H9 (cell line): ENCODE measurements at regions not wholly inside any gene's neighbourhood (a gene's known extent, or its start where the extent isn't known, plus 50 kb on each side); places are given as distances from the start of the nearest gene placed in this dataset.

Experiments
- DNase-seq: peaks from one replicate; pipeline ENCODE4 v3.0.0-alpha.2; 2017
- H2AFZ ChIP-seq: one replicate; pipeline ENCODE4 v1.6.1; 2013; ENCODE audit warnings: mild to moderate bottlenecking, low read length, control low read depth, moderate library complexity
- H2AK5ac ChIP-seq: 2 replicates; pipeline ENCODE4 v1.6.1; 2013; ENCODE audit warnings: low read length, control low read depth, mixed read lengths; ENCODE audit not compliant: insufficient read length
- H2BK120ac ChIP-seq: one replicate; pipeline ENCODE4 v1.6.1; 2013; ENCODE audit warnings: low read depth, mild to moderate bottlenecking, low read length, control low read depth, inconsistent platforms; ENCODE audit not compliant: poor library complexity, severe bottlenecking
- H2BK12ac ChIP-seq: 2 replicates; pipeline ENCODE4 v1.6.1; 2013; ENCODE audit warnings: low read length, control low read depth, mixed read lengths, low read depth; ENCODE audit not compliant: insufficient read length
- H2BK15ac ChIP-seq: 2 replicates; pipeline ENCODE4 v1.6.1; 2013; ENCODE audit warnings: low read depth, low read length, control low read depth
- H2BK20ac ChIP-seq: one replicate; pipeline ENCODE4 v1.6.1; 2013; ENCODE audit warnings: low read depth, mild to moderate bottlenecking, low read length, control low read depth, inconsistent platforms; ENCODE audit not compliant: poor library complexity, severe bottlenecking
- H2BK5ac ChIP-seq: 2 replicates; pipeline ENCODE4 v1.6.1; 2013; ENCODE audit warnings: low read length, control low read depth, mixed read lengths; ENCODE audit not compliant: insufficient read length
- H3K14ac ChIP-seq: 2 replicates; pipeline ENCODE4 v1.6.1; 2013; ENCODE audit warnings: low read length, control low read depth; ENCODE audit not compliant: insufficient read depth
- H3K18ac ChIP-seq: 2 replicates; pipeline ENCODE4 v1.6.1; 2013; ENCODE audit warnings: low read depth, mild to moderate bottlenecking, mixed read lengths, low read length, control low read depth; ENCODE audit not compliant: insufficient read length
- H3K23ac ChIP-seq: 2 replicates; pipeline ENCODE4 v1.6.1; 2013; ENCODE audit warnings: low read length, control low read depth, mixed read lengths, low read depth; ENCODE audit not compliant: insufficient read length
- H3K23me2 ChIP-seq: 2 replicates; pipeline ENCODE4 v1.6.1; 2013; ENCODE audit warnings: low read depth, mild to moderate bottlenecking, mixed read lengths, low read length, control low read depth; ENCODE audit not compliant: insufficient read length, poor library complexity, severe bottlenecking
- H3K27ac ChIP-seq: 2 replicates; pipeline ENCODE4 v1.5.1; 2013; ENCODE audit warnings: low read length, control low read depth, mixed read lengths, low read depth; ENCODE audit not compliant: insufficient read length
- H3K27me3 ChIP-seq: 2 replicates; pipeline ENCODE4 v1.6.1; 2013; ENCODE audit warnings: low read length, control low read depth, inconsistent platforms; ENCODE audit not compliant: insufficient read depth
- H3K4ac ChIP-seq: 2 replicates; pipeline ENCODE4 v1.6.1; 2013; ENCODE audit warnings: low read depth, mild to moderate bottlenecking, control low read depth, inconsistent platforms, low read length, moderate library complexity
- H3K4me1 ChIP-seq: 2 replicates; pipeline ENCODE4 v1.6.1; 2013; ENCODE audit warnings: low read length, control low read depth, inconsistent platforms; ENCODE audit not compliant: insufficient read depth
- H3K4me2 ChIP-seq: 2 replicates; pipeline ENCODE4 v1.6.1; 2013; ENCODE audit warnings: low read length, control low read depth, mixed read lengths; ENCODE audit not compliant: insufficient read length, insufficient read depth
- H3K56ac ChIP-seq: 2 replicates; pipeline ENCODE4 v1.6.1; 2013; ENCODE audit warnings: low read depth, mild to moderate bottlenecking, mixed read lengths, low read length, control low read depth; ENCODE audit not compliant: insufficient read length
- H3K79me1 ChIP-seq: 2 replicates; pipeline ENCODE4 v1.6.1; 2013; ENCODE audit warnings: low read depth, mild to moderate bottlenecking, moderate library complexity, low read length, control low read depth, inconsistent platforms; ENCODE audit not compliant: insufficient read depth, poor library complexity, severe bottlenecking
- H3K79me2 ChIP-seq: 2 replicates; pipeline ENCODE4 v1.6.1; 2013; ENCODE audit warnings: low read length, control low read depth, inconsistent platforms; ENCODE audit not compliant: insufficient read depth
- H3K9ac ChIP-seq: 2 replicates; pipeline ENCODE4 v1.6.1; 2013; ENCODE audit warnings: low read length, control low read depth, mixed read lengths; ENCODE audit not compliant: insufficient read length; ENCODE audit errors: extremely low read depth
- H3K9me3 ChIP-seq: one replicate; pipeline ENCODE4 v1.6.1; 2013; ENCODE audit warnings: low read depth, low read length, inconsistent platforms; ENCODE audit not compliant: control insufficient read depth
- H3T11ph ChIP-seq: one replicate; pipeline ENCODE4 v1.6.1; 2013; ENCODE audit warnings: mild to moderate bottlenecking, low read length, control low read depth, inconsistent platforms
- H4K20me1 ChIP-seq: one replicate; pipeline ENCODE4 v1.6.1; 2013; ENCODE audit not compliant: control insufficient read depth, insufficient read length, insufficient read depth
- H4K5ac ChIP-seq: 2 replicates; pipeline ENCODE4 v1.6.1; 2013; ENCODE audit warnings: low read depth, mild to moderate bottlenecking, mixed read lengths, low read length, control low read depth; ENCODE audit not compliant: insufficient read length
- H4K8ac ChIP-seq: replicated peaks from 2 replicates; pipeline ENCODE4 v1.6.1; 2013; ENCODE audit warnings: low read length, control low read depth, mixed read lengths, low read depth; ENCODE audit not compliant: insufficient read length
- H4K91ac ChIP-seq: 2 replicates; pipeline ENCODE4 v1.6.1; 2013; ENCODE audit warnings: low read depth, mild to moderate bottlenecking, moderate library complexity, mixed read lengths, low read length, control low read depth; ENCODE audit not compliant: insufficient read length
- H3K27ac Mint-ChIP-seq, 3 experiments: 2 replicates in 2 of 3; 3 replicates in 1 of 3; pipeline ENCODE4 v1.8.0; 2020 to 2021; ENCODE audit warnings: mixed read lengths in 3 of 3, mild to moderate bottlenecking in 1 of 3, moderate library complexity in 1 of 3
- H3K27me3 Mint-ChIP-seq: 2 replicates; pipeline ENCODE4 v1.8.0; 2021; ENCODE audit warnings: low read depth, mild to moderate bottlenecking, moderate library complexity, mixed read lengths
- H3K36me3 Mint-ChIP-seq, 3 experiments: 2 replicates in 2 of 3; 3 replicates in 1 of 3; pipeline ENCODE4 v1.8.0; 2020 to 2021; ENCODE audit warnings: low read depth in 3 of 3, mixed read lengths in 3 of 3; ENCODE audit not compliant: insufficient read depth in 1 of 3
- H3K4me1 Mint-ChIP-seq, 2 experiments: 2 replicates each; pipeline ENCODE4 v1.8.0; 2020; ENCODE audit warnings: mixed read lengths in 2 of 2
- H3K4me3 Mint-ChIP-seq, 2 experiments: 2 replicates in 1 of 2; 3 replicates in 1 of 2; pipeline ENCODE4 v1.8.0; 2020 to 2021; ENCODE audit warnings: mild to moderate bottlenecking in 2 of 2, mixed read lengths in 2 of 2, moderate library complexity in 1 of 2
- H3K9me3 Mint-ChIP-seq, 2 experiments: 2 replicates in 1 of 2; 3 replicates in 1 of 2; pipeline ENCODE4 v1.8.0; 2020; ENCODE audit warnings: mild to moderate bottlenecking in 2 of 2, mixed read lengths in 2 of 2, moderate library complexity in 1 of 2
- WGBS: extraction: QIAGEN DNeasy Blood & Tissue Kit; methylation state at CpG from one replicate; pipeline ENCODE4 v1.1.7; 2013; ENCODE audit warnings: missing lambda C conversion rate, low lambda C conversion rate, mixed read lengths; ENCODE audit not compliant: insufficient read length; ENCODE audit errors: extremely low coverage; 5-methylcytosine and 5-hydroxymethylcytosine counted together
- TF ChIP-seq, protein P1 (sequence below): fragments of 200-600 bp; sonication (generic); conservative IDR thresholded peaks from 3 replicates; pipeline ENCODE4 v1.8.0; 2021; ENCODE audit warnings: antibody characterized with exemption, mild to moderate bottlenecking

DNA sequence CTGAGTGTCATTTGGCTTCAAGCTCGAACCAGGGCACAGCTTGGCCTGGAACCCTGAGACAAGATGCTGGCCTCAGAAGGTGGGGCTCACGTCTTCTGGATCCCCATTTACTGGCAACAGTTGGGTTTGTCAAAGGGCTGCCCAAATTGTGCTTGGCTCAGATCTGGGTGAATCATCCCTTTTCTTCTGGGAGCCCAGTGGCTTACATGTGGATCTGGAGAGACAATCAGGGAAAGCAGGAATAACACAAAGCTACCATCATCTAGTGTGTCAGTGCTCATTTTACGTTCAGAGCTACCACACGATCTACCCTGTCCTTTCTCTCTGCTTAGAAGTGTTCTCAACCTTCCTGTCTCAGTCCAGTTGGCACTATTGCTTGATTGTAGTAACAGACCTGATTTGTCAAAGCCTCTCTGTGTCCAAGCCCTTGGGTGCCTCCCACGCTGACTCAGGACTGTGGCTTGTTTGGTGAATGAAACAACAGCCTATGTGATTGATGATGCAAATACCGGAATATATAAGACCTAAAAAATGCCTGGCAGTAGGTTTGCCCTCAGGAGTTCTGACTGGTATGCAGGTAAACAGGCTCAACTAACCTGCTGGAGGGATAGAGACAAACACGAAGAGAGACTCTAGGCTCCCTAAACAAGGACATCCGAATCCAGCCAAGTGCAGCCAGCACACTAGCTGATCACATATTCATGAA lies 974.3 kb downstream of the VRK1 start:
- Histone ChIP-seq H3K9ac (no peak overlapping the region), H2BK120ac (no peak overlapping the region), H3K79me2 (no peaks in the 10 kb centered on the region), H4K8ac (no peak overlapping the region), H3K79me1 (no peaks in the 10 kb centered on the region), H2AK5ac (no peak overlapping the region), H3K4me1 (no peaks in the 10 kb centered on the region), H3K14ac (no peak overlapping the region), H4K5ac (no peak overlapping the region), H3K23ac (no peak overlapping the region), H3T11ph (no peak overlapping the region), H2AFZ (no peak overlapping the region), H4K20me1 (no peaks in the 10 kb centered on the region), H3K4ac (no peak overlapping the region), H2BK5ac (no peak overlapping the region), H3K27me3 (no peaks in the 10 kb centered on the region), H3K56ac (no peak overlapping the region), H3K18ac (no peak overlapping the region), H2BK20ac (no peak overlapping the region), H3K9me3 (no peaks in the 10 kb centered on the region), H2BK12ac (no peak overlapping the region), H2BK15ac (no peak overlapping the region), H3K27ac (no peak overlapping the region), H4K91ac (no peak overlapping the region), H3K23me2 (no peaks in the 10 kb centered on the region), H3K4me2 (no peak overlapping the region)
- Mint-ChIP-seq H3K4me1 (peaks cover 7% of the 10 kb centered on the region in 2 experiments; a peak in 1 of 4 replicates), H3K4me3 (no peak overlapping the region), H3K27ac (peak overlapping the region in 1 of 3 experiments; percentile 28; a peak in 1 of 7 replicates), H3K9me3 (no peaks in the 10 kb centered on the region; a peak in 1 of 5 replicates), H3K27me3 (no peaks in the 10 kb centered on the region), H3K36me3 (no peaks in the 10 kb centered on the region)
- no peak for DNase-seq
- TF ChIP-seq, protein P1, sequence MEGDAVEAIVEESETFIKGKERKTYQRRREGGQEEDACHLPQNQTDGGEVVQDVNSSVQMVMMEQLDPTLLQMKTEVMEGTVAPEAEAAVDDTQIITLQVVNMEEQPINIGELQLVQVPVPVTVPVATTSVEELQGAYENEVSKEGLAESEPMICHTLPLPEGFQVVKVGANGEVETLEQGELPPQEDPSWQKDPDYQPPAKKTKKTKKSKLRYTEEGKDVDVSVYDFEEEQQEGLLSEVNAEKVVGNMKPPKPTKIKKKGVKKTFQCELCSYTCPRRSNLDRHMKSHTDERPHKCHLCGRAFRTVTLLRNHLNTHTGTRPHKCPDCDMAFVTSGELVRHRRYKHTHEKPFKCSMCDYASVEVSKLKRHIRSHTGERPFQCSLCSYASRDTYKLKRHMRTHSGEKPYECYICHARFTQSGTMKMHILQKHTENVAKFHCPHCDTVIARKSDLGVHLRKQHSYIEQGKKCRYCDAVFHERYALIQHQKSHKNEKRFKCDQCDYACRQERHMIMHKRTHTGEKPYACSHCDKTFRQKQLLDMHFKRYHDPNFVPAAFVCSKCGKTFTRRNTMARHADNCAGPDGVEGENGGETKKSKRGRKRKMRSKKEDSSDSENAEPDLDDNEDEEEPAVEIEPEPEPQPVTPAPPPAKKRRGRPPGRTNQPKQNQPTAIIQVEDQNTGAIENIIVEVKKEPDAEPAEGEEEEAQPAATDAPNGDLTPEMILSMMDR = no peak
- no CpG with 5 or more reads among the region's 8 CpGs for WGBS
